ENCODE measurements at regions not wholly inside any gene's neighbourhood (a gene's known extent, or its start where the extent isn't known, plus 50 kb on each side); places are given as distances from the start of the nearest gene placed in this dataset.
A peak's percentile ranks its signal among the peaks of the same experiment; 100 is the strongest.

- peaks cover 8% of the 10 kb centered on the region for H3K27me3 Mint-ChIP-seq (ENCODE audit: low read depth, poor library complexity)
- no peak overlapping the region for H3K4me3 Mint-ChIP-seq
- H3K9me3 Mint-ChIP-seq = no peaks in the 10 kb centered on the region
- TF ChIP-seq, protein P1, sequence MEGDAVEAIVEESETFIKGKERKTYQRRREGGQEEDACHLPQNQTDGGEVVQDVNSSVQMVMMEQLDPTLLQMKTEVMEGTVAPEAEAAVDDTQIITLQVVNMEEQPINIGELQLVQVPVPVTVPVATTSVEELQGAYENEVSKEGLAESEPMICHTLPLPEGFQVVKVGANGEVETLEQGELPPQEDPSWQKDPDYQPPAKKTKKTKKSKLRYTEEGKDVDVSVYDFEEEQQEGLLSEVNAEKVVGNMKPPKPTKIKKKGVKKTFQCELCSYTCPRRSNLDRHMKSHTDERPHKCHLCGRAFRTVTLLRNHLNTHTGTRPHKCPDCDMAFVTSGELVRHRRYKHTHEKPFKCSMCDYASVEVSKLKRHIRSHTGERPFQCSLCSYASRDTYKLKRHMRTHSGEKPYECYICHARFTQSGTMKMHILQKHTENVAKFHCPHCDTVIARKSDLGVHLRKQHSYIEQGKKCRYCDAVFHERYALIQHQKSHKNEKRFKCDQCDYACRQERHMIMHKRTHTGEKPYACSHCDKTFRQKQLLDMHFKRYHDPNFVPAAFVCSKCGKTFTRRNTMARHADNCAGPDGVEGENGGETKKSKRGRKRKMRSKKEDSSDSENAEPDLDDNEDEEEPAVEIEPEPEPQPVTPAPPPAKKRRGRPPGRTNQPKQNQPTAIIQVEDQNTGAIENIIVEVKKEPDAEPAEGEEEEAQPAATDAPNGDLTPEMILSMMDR (IDR thresholded peaks at IDR 0.05) = no peak
- no peak for DNase-seq
- no peak overlapping the region for H3K27ac Mint-ChIP-seq
- peaks cover 25% of the 10 kb centered on the region for H3K4me1 Mint-ChIP-seq
- no peaks in the 10 kb centered on the region for H3K36me3 Mint-ChIP-seq (ENCODE audit: low read depth)
Observed at GRCh38 chr2:176662753-176663152, 393.5 kb downstream of the MTX2 start.

DNA sequence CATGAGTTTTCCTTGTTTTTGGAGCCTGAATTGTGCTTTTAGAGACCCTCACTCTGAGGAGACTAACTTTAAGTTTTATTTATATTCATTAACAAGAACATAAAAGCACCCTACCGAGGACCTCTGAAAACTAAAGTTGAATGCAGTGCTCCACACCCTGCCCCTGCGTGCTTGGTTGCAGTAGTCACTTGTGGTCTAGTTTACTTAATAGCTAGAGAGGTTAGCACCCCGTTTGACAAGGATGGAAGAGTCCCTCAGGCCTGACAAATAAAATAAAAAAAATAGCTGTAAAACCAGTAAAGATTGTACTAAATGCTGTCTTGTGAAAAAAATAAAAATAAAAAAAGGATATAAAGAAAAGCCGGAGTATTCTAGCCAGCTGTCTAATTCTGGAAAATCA, 395.2 kb downstream of the MTX2 start:
- Mint-ChIP-seq H3K36me3 (ENCODE audit: low read depth) (no peaks in the 10 kb centered on the region), H3K4me3 (no peak overlapping the region), H3K27ac (no peak overlapping the region), H3K9me3 (no peaks in the 10 kb centered on the region), H3K27me3 (ENCODE audit: low read depth, poor library complexity) (peaks cover 8% of the 10 kb centered on the region), H3K4me1 (peaks cover 24% of the 10 kb centered on the region)
- TF ChIP-seq, protein P1 (IDR thresholded peaks at IDR 0.05) = no peak
- no peak for DNase-seq

- H3K9me3 Mint-ChIP-seq = no peaks in the 10 kb centered on the region
- no peak overlapping the region for H3K4me3 Mint-ChIP-seq
- no peak for DNase-seq
- H3K27me3 Mint-ChIP-seq (ENCODE audit: low read depth, poor library complexity) = peaks cover 8% of the 10 kb centered on the region
- TF ChIP-seq, protein P1 (IDR thresholded peaks at IDR 0.05) = no peak
- no peak overlapping the region for H3K27ac Mint-ChIP-seq
- no peaks in the 10 kb centered on the region for H3K36me3 Mint-ChIP-seq (ENCODE audit: low read depth)
- peaks cover 26% of the 10 kb centered on the region for H3K4me1 Mint-ChIP-seq
Observed at GRCh38 chr2:176665086-176665485, 395.8 kb downstream of the MTX2 start.

DNA sequence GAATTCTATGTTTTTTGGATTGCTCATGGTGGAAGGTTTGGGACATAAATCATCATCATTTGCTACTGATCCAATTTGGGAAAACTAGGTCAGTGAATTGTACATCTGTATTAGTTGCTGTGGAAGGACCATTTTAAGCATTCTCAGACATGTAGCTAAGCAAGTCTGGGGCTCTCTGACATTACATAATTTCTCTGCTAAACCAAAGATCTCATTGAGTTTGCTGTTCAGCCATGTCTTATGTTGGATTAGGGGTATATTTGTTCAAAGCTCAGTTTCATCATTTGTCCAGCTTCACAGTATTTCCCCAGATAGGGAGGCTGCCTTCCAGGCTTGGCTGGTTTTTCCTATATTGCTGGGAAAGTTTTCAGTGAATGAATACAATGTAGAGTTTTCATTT, 399.7 kb downstream of the MTX2 start:
- no peak for DNase-seq
- TF ChIP-seq, protein P1 (IDR thresholded peaks at IDR 0.05) = no peak
- Mint-ChIP-seq H3K27me3 (ENCODE audit: low read depth, poor library complexity) (peaks cover 8% of the 10 kb centered on the region), H3K4me1 (peaks cover 36% of the 10 kb centered on the region), H3K4me3 (peak overlapping the region; percentile 26), H3K36me3 (ENCODE audit: low read depth) (no peaks in the 10 kb centered on the region), H3K9me3 (no peaks in the 10 kb centered on the region), H3K27ac (peak overlapping the region; percentile 82)

DNA sequence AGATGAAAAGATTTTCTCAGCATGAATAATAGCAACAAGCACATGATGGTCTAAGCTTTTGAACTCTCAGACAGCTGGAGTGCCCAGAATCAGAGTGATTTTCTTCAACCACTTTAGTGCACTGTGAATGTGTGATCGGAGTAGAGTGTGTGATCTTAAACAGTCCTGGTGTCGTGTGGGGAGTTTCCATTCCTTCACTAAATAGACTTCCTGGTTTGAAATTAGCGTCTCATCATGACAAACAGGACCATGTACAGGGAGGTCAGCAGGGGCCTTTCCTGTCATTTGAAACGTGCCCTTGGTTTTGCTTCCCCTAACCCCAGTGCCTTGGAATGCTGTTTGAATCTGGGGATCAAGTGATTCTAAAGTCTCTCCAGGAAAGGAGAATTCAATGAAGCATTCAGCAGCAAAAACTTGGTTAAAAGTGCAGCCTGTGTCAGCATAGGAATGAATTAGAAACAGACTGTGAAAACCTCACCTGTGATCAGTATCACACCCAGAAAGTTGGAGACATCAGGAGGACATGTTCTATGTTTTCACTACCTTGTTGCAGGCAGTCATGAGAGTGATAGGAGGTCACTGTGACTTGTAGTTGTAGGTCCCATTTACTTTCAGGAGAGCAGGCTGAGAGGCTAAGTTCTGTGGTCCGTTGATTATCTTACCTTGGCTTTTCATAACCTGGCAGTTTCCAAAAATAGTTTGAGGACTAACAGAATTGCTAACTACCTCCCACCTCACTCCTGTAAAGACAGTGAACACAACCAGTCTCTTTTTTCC, 400.3 kb downstream of the MTX2 start:
- no peak for DNase-seq
- Mint-ChIP-seq H3K27ac (peak overlapping the region; percentile 82), H3K36me3 (ENCODE audit: low read depth) (no peaks in the 10 kb centered on the region), H3K27me3 (ENCODE audit: low read depth, poor library complexity) (peaks cover 8% of the 10 kb centered on the region), H3K4me3 (peak overlapping the region; percentile 26), H3K9me3 (no peaks in the 10 kb centered on the region), H3K4me1 (peaks cover 34% of the 10 kb centered on the region)
- TF ChIP-seq, protein P1 (IDR thresholded peaks at IDR 0.05) = no peak
